DMS53 treated with DMSO at 0.1 percent for 48 hours (cell line): ENCODE measurements at regions not wholly inside any gene's neighbourhood (a gene's known extent, or its start where the extent isn't known, plus 50 kb on each side); places are given as distances from the start of the nearest gene placed in this dataset.
"Not testable (repeated sequence)": the region's sequence is repeated elsewhere in the genome, so short reads cannot be mapped to it uniquely, and the experiment has no call there.

Experiments
- DNase-seq: peaks from one replicate; lab custom pipeline; 2025; ENCODE audit not compliant: unreplicated experiment; lab: John Stamatoyannopoulos, UW

GRCh38 chr2:8367833-8368232 lies 314.0 kb upstream of the ID2 start:
- no peak for DNase-seq

GRCh38 chr2:8368463-8368862 lies 313.4 kb upstream of the ID2 start:
- no peak for DNase-seq

- no peak for DNase-seq
Observed at GRCh38 chr2:8369522-8369921, 312.3 kb upstream of the ID2 start.

- no peak for DNase-seq
Observed at GRCh38 chr2:8370258-8370802, 311.5 kb upstream of the ID2 start.

GRCh38 chr2:8371653-8372052 lies 310.2 kb upstream of the ID2 start:
- no peak for DNase-seq

GRCh38 chr2:8374782-8375181 lies 307.1 kb upstream of the ID2 start:
- no peak for DNase-seq

- no peak for DNase-seq
Observed at GRCh38 chr2:8376603-8377410, 305.0 kb upstream of the ID2 start.

- DNase-seq, result no peak
Observed at GRCh38 chr2:8378016-8378810, 303.6 kb upstream of the ID2 start.

GRCh38 chr2:8379128-8379527 lies 302.7 kb upstream of the ID2 start:
- DNase-seq, result no peak

- DNase-seq, result no peak
Observed at GRCh38 chr2:8379549-8379948, 302.3 kb upstream of the ID2 start.

GRCh38 chr2:8380026-8380425 lies 301.8 kb upstream of the ID2 start:
- no peak for DNase-seq

- no peak for DNase-seq
Observed at GRCh38 chr2:8380566-8380965, 301.3 kb upstream of the ID2 start.

GRCh38 chr2:8382485-8382884 lies 299.4 kb upstream of the ID2 start:
- no peak for DNase-seq

GRCh38 chr2:8386748-8387147 lies 295.1 kb upstream of the ID2 start:
- not testable (repeated sequence) for DNase-seq

GRCh38 chr2:8388781-8389180 lies 293.1 kb upstream of the ID2 start:
- DNase-seq, result no peak

GRCh38 chr2:8389431-8390108 lies 292.3 kb upstream of the ID2 start:
- DNase-seq, result no peak

GRCh38 chr2:8391126-8391525 lies 290.7 kb upstream of the ID2 start:
- no peak for DNase-seq

- no peak for DNase-seq
Observed at GRCh38 chr2:8391584-8391983, 290.3 kb upstream of the ID2 start.

- DNase-seq, result no peak
Observed at GRCh38 chr2:8392098-8392866, 289.6 kb upstream of the ID2 start.

- DNase-seq, result no peak
Observed at GRCh38 chr2:8393506-8393905, 288.4 kb upstream of the ID2 start.

GRCh38 chr2:8394131-8394530 lies 287.7 kb upstream of the ID2 start:
- DNase-seq, result no peak
